ENCODE measurements at regions not wholly inside any gene's neighbourhood (a gene's known extent, or its start where the extent isn't known, plus 50 kb on each side); places are given as distances from the start of the nearest gene placed in this dataset.
"Not testable (repeated sequence)": the region's sequence is repeated elsewhere in the genome, so short reads cannot be mapped to it uniquely, and the experiment has no call there.

DNA sequence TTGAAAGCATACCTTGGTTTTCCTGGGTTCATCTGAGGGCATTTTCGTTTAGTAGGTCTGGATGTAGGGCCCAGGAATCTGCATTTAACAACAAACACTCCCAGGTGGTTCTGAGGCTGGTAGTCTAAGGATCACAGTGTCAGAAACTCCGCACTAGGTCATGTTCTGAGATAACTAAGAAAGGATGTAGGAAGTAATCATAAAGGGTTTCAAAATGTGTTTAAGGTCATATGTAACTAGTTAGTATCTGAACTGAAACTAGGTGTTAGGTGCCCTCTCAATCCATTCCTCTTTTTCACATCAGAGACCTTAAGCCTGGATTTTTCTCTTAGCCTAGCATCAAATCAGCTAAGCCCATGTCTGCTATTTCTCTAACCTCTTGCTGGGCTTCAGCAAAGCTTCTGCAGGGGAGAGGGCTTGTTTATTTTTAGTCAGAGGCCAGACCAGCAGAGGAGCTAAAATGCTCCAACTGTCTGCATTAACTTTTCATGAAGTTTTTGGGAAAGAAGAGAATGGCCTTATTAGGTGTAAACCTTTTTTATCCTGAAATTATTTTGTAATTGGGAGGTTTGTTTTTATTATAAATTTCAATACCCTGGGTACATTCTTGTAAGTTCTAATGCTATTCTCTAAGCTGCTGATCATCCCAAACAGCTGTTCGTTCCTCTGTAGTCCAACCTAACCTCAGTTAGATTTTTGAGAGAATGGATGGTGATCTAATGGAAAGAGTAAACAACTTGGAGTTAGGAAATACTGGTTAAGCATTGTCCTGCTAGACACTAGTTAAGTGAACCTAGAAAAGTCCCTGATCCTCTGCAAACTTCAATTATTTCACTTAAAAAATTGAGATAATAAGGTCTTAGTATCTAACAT lies 262.8 kb upstream of the RFC3 start:
- ATAC-seq: no peak
- Mint-ChIP-seq H3K27me3 (ENCODE audit: low read depth) (no peaks in the 10 kb centered on the region), H3K4me3 (no peak overlapping the region), H3K4me1 (ENCODE audit: low read depth) (no peaks in the 10 kb centered on the region), H3K9me3 (ENCODE audit: insufficient read depth) (no peaks in the 10 kb centered on the region), H3K36me3 (ENCODE audit: low read depth) (peaks cover 3% of the 10 kb centered on the region), H3K27ac (no peak overlapping the region)
- DNase-seq: no peak
- POLR2A ChIA-PET: no interaction called here
- CTCF ChIA-PET: interaction anchor here (1.5 kb wide), 1 partner anchor 12 kb away, joined by 6 read pairs; no protein-coding TSS in a partner anchor

DNA sequence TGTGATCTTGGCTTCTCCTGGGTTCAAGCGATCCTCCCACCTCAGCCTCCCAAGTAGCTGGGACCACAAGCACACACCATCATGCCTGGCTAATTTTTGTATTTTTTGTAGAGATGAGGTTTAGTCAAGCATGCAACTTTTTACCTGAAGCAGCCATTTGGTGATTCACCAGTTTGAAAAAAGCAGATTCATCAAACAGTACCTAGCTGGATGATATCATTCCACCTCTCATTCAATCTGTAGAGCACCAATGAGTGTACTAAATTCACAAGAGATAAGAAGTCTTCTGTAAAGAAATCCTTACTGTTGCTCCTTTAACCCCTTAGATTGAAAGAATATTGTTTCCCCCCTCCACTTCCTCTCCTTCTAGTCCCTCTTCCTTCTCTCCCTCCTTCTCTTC lies 261.1 kb upstream of the RFC3 start:
- no peaks in the 10 kb centered on the region for H3K9me3 Mint-ChIP-seq (ENCODE audit: insufficient read depth)
- DNase-seq (no peak), ATAC-seq (no peak)
- H3K27ac Mint-ChIP-seq: no peak overlapping the region
- no peak overlapping the region for H3K4me3 Mint-ChIP-seq
- H3K27me3 Mint-ChIP-seq (ENCODE audit: low read depth): no peaks in the 10 kb centered on the region
- CTCF ChIA-PET: interaction anchor here (1.2 kb wide), 1 partner anchor 8 kb away, joined by 3 read pairs; no protein-coding TSS in a partner anchor
- POLR2A ChIA-PET: no interaction called here
- H3K4me1 Mint-ChIP-seq (ENCODE audit: low read depth): no peaks in the 10 kb centered on the region
- no peaks in the 10 kb centered on the region for H3K36me3 Mint-ChIP-seq (ENCODE audit: low read depth)

DNA sequence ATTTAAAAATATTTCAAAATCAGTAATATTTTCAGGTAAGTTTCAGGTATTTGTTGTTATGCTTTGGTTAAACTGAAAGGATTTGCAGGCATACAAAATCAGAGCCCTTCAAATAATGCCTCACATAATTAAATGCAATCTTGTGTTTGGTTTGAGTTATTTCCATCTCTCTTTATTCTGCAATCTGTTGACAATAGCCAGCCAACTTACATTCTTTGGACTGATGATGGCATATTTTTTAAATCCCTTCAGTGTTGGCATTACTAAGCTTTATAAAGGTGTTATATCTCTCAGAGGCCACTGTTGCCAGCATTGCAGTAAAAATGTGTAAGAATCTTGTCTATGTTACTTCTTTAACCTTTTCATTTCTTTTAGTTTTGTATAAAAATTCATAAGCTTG lies 257.2 kb upstream of the RFC3 start:
- ChIA-PET POLR2A (no interaction called here), CTCF (interaction anchor here (1.3 kb wide), 2 partner anchors 17 to 164 kb away, joined by 3 to 5 read pairs; no protein-coding TSS in a partner anchor)
- no peaks in the 10 kb centered on the region for H3K36me3 Mint-ChIP-seq (ENCODE audit: low read depth)
- no peak overlapping the region for H3K4me3 Mint-ChIP-seq
- H3K27me3 Mint-ChIP-seq (ENCODE audit: low read depth): no peaks in the 10 kb centered on the region
- H3K9me3 Mint-ChIP-seq (ENCODE audit: insufficient read depth): no peaks in the 10 kb centered on the region
- H3K27ac Mint-ChIP-seq: no peak overlapping the region
- no peak for DNase-seq
- H3K4me1 Mint-ChIP-seq (ENCODE audit: low read depth): no peaks in the 10 kb centered on the region
- no peak for ATAC-seq

DNA sequence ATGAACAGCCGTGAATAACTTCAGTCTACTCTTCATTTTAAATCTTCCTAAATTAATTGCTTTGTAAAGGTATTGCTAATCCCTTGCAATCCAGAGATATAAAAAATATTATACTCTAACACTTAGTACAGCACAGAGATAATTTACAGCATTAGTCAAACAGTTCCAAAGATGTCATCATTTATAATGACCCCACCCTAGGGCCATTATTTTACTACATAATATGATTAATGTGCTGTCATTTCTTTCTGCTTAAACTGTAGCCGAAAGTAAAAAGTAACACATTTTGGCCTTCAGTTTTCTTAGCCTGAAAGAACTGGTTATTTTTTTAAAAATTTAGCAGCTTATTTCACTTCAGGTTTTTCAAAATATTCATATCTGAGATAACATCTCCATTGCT lies 256.3 kb upstream of the RFC3 start:
- H3K36me3 Mint-ChIP-seq (ENCODE audit: low read depth): no peaks in the 10 kb centered on the region
- no peak for DNase-seq
- ChIA-PET CTCF (no interaction called here), POLR2A (no interaction called here)
- H3K4me3 Mint-ChIP-seq: no peak overlapping the region
- H3K9me3 Mint-ChIP-seq (ENCODE audit: insufficient read depth): no peaks in the 10 kb centered on the region
- no peaks in the 10 kb centered on the region for H3K4me1 Mint-ChIP-seq (ENCODE audit: low read depth)
- ATAC-seq: no peak
- H3K27me3 Mint-ChIP-seq (ENCODE audit: low read depth): no peaks in the 10 kb centered on the region
- H3K27ac Mint-ChIP-seq: no peak overlapping the region

DNA sequence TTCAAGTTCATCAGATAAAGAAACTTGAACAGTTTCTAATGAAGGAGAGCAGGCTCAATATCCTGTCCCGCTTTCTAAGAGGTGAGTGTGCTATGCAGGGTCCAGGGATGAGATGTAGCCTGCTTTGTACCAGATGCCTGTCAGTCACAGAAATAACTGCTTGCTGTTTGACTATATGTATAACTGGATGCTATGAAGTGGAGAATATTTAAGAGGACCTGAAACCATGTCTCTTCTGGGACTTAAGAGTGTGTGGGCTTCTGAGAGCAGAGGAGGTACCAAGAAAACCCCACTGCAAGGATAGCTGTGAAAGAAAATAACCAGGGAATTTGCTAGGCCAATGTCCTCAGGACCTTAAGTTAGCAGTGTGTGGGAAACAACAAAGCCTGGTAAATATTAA lies 246.3 kb upstream of the RFC3 start:
- H3K36me3 Mint-ChIP-seq (ENCODE audit: low read depth): no peaks in the 10 kb centered on the region
- CTCF ChIA-PET: no interaction called here

DNA sequence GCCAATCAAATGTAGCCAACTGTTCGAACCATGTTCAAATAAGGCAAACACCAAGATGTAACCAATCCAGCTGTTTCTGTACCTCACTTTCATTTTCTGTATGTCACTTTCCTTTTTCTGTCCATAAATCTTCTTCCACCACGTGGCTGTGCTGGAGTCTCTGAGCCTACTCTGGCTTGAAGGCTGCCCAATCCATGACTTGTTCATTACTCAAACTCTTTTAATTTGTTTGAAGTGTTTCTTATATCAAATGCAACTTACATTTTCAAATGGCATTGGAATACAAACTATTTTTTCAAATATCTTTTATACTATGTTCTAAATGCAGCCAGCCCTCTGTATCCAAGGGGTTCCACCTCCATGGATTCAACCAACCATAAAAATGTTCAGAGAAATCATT lies 245.6 kb upstream of the RFC3 start:
- DNase-seq; H3K27ac Mint-ChIP-seq; POLR2A ChIA-PET; H3K36me3 Mint-ChIP-seq (ENCODE audit: low read depth); H3K4me1 Mint-ChIP-seq (ENCODE audit: low read depth); H3K4me3 Mint-ChIP-seq; CTCF ChIA-PET; H3K9me3 Mint-ChIP-seq (ENCODE audit: insufficient read depth); ATAC-seq; H3K27me3 Mint-ChIP-seq (ENCODE audit: low read depth): not testable (repeated sequence)

More for the DNA sequence above, 246.3 kb upstream of the RFC3 start:
- no peak for ATAC-seq
- no peak for DNase-seq
- Mint-ChIP-seq H3K4me1 (ENCODE audit: low read depth) (peaks cover 3% of the 10 kb centered on the region), H3K27me3 (ENCODE audit: low read depth) (peaks cover 2% of the 10 kb centered on the region), H3K9me3 (ENCODE audit: insufficient read depth) (no peaks in the 10 kb centered on the region), H3K27ac (no peak overlapping the region), H3K4me3 (no peak overlapping the region)
- POLR2A ChIA-PET: no interaction called here

DNA sequence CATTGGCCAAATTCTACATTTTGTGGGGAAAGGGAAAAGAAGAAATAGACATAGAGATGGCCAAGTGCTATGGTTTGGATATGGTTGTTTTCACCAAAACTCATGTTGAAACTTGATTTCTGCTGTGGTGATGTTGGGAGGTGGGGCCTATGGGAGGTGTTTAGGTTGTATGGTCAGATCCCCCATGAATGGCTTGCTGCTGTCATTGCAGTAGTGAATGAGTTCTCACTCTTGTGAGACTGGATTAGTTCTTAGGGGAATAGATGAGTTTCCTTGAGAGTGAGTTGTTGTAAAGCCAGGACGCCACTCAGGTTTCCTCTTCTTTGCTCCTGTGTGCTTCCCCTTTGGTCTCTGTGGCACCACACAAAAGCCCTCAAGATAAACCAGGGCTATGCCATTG lies 242.6 kb upstream of the RFC3 start:
- Mint-ChIP-seq H3K4me3 (no peak overlapping the region), H3K27ac (no peak overlapping the region), H3K4me1 (ENCODE audit: low read depth) (peaks cover 3% of the 10 kb centered on the region), H3K27me3 (ENCODE audit: low read depth) (peaks cover 5% of the 10 kb centered on the region), H3K9me3 (ENCODE audit: insufficient read depth) (no peaks in the 10 kb centered on the region), H3K36me3 (ENCODE audit: low read depth) (no peaks in the 10 kb centered on the region)
- ATAC-seq (no peak), DNase-seq (no peak)
- ChIA-PET POLR2A (no interaction called here), CTCF (no interaction called here)

DNA sequence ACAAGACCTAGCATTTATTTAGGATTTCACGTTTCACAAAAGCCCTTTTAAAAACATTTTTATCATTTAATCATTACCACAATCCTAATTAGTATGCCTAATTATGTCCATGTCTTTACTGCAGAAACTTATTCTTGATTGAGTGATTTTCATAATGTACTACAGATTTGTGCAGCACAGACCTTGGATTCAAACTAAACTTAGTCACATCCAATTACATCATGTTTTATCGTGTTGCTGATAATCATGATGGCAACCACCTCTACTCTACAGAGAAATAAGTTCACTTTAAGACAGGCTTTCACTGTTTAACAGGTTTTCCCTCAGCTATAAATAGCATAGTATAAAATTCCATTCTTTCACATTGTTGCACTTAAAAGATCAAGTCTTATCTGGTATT lies 240.9 kb upstream of the RFC3 start:
- Mint-ChIP-seq H3K9me3 (ENCODE audit: insufficient read depth) (no peaks in the 10 kb centered on the region), H3K27me3 (ENCODE audit: low read depth) (peaks cover 3% of the 10 kb centered on the region), H3K27ac (no peak overlapping the region), H3K4me3 (no peak overlapping the region), H3K4me1 (ENCODE audit: low read depth) (peaks cover 3% of the 10 kb centered on the region), H3K36me3 (ENCODE audit: low read depth) (no peaks in the 10 kb centered on the region)
- ATAC-seq (no peak), DNase-seq (no peak)
- CTCF ChIA-PET: no interaction called here
- POLR2A ChIA-PET: no interaction called here

DNA sequence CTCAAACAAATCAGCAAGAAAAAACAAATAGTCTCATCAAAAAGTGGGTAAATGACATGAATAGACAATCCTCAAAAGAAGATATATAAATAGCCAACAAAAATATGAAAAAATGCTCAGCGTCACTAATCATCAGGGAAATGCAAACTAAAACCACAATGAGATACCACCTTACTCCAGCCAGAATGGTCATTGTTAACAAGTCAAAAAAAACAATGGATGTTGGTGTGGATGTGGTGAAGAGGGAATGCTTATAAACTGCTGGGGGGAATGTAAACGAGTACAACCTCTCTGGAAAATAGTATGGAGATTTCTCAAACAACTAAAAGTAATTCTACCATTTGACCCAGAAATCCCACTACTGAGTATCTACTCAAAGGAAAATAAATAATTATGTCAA lies 239.2 kb upstream of the RFC3 start:
- Mint-ChIP-seq H3K27ac (no peak overlapping the region), H3K9me3 (ENCODE audit: insufficient read depth) (no peaks in the 10 kb centered on the region), H3K36me3 (ENCODE audit: low read depth) (no peaks in the 10 kb centered on the region), H3K4me3 (no peak overlapping the region), H3K27me3 (ENCODE audit: low read depth) (peaks cover 3% of the 10 kb centered on the region), H3K4me1 (ENCODE audit: low read depth) (no peaks in the 10 kb centered on the region)
- ChIA-PET CTCF (no interaction called here), POLR2A (no interaction called here)
- ATAC-seq (no peak), DNase-seq (no peak)

DNA sequence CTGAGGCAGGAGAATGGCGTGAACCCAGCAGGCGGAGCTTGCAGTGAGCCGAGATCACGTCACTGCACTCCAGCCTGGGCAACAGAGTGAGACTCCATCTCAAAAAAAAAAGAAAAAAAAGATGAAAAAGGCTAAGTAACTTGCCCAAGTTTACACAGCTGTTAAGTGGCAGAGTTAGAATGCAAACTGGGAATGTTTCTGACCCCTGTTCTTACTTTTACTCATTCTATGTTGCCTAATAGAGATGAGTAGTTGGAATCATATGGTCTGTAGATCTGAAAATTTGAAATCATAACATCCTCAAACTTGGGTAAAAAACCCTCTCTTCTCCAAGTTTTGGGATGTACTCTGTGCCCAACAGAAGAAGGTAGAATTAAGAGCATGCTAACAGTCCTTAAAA lies 235.8 kb upstream of the RFC3 start:
- Mint-ChIP-seq H3K27ac (no peak overlapping the region), H3K9me3 (ENCODE audit: insufficient read depth) (no peaks in the 10 kb centered on the region), H3K4me1 (ENCODE audit: low read depth) (no peaks in the 10 kb centered on the region), H3K36me3 (ENCODE audit: low read depth) (no peaks in the 10 kb centered on the region), H3K4me3 (no peak overlapping the region), H3K27me3 (ENCODE audit: low read depth) (peaks cover 3% of the 10 kb centered on the region)
- no peak for ATAC-seq
- no peak for DNase-seq
- ChIA-PET CTCF (no interaction called here), POLR2A (no interaction called here)

DNA sequence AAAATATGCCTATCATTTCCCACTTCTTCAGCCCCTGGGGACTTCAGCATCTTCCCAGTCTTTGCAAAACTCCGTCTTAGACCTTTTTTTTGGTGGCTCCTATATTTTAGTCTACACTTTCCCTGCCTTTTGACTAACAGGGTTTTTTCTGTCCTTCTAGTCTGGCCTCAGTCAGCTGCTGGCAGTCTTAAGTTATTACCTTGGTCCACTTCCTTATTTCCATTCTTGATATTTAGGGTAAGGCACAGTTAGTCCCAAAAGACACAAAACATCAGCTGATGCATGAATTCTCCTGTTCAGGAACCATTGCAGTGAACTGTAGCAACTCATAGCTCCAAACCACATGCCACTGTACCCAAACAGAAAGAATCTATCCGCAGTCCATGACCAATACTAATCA lies 234.6 kb upstream of the RFC3 start:
- POLR2A ChIA-PET: no interaction called here
- H3K9me3 Mint-ChIP-seq (ENCODE audit: insufficient read depth): no peaks in the 10 kb centered on the region
- no peaks in the 10 kb centered on the region for H3K4me1 Mint-ChIP-seq (ENCODE audit: low read depth)
- DNase-seq: no peak
- H3K27ac Mint-ChIP-seq: no peak overlapping the region
- H3K27me3 Mint-ChIP-seq (ENCODE audit: low read depth): no peaks in the 10 kb centered on the region
- no peak overlapping the region for H3K4me3 Mint-ChIP-seq
- no peaks in the 10 kb centered on the region for H3K36me3 Mint-ChIP-seq (ENCODE audit: low read depth)
- no peak for ATAC-seq
- CTCF ChIA-PET: no interaction called here

DNA sequence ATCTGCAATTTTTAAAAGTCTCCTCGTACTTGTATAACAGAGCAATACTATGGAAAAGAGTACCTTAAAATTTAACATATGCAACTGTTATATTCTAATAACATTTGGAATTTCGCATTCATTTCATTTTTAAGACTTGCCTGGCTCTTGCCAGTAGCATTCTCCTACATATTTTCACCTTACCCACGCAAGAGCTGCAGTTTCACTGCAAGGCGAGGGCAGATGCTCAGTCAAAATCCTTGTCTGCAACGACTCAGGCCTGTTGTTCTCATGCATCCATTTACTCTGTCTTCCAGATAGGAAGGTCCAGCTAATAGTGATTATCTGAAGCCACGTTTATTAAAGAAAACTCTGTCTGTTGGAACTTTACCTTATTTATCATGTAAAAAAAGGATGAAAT lies 227.0 kb upstream of the RFC3 start:
- no peaks in the 10 kb centered on the region for H3K27me3 Mint-ChIP-seq (ENCODE audit: low read depth)
- ATAC-seq (no peak), DNase-seq (no peak)
- no peaks in the 10 kb centered on the region for H3K36me3 Mint-ChIP-seq (ENCODE audit: low read depth)
- H3K27ac Mint-ChIP-seq: no peak overlapping the region
- ChIA-PET POLR2A (no interaction called here), CTCF (interaction anchor here (0.6 kb wide), 1 partner anchor 27 kb away, joined by 3 read pairs; no protein-coding TSS in a partner anchor)
- no peak overlapping the region for H3K4me3 Mint-ChIP-seq
- no peaks in the 10 kb centered on the region for H3K4me1 Mint-ChIP-seq (ENCODE audit: low read depth)
- no peaks in the 10 kb centered on the region for H3K9me3 Mint-ChIP-seq (ENCODE audit: insufficient read depth)

DNA sequence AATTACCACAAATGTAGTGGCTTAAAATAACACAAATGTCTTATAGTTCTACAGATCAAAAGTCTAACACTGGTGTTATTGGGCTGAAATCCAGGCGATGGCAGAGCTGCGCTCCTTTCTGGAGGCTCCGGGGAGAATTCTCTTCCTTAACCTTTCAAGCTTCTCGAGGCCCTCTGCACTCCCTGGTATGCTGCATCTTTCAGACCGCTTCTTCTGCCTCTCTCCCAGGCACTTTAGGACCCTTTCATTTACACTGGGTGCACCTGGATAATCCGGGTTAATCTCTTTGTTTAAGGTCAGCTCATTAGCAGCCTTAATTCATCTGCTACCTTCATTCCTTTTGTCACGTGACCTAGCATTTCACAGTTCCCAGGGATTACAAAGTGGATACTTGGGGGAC lies 211.3 kb upstream of the RFC3 start:
- POLR2A ChIA-PET: no interaction called here
- CTCF ChIA-PET: no interaction called here
- Mint-ChIP-seq H3K4me1 (ENCODE audit: low read depth) (peaks cover 17% of the 10 kb centered on the region), H3K27ac (no peak overlapping the region), H3K4me3 (no peak overlapping the region), H3K9me3 (ENCODE audit: insufficient read depth) (peaks cover 3% of the 10 kb centered on the region), H3K27me3 (ENCODE audit: low read depth) (no peaks in the 10 kb centered on the region), H3K36me3 (ENCODE audit: low read depth) (no peaks in the 10 kb centered on the region)
- DNase-seq (no peak), ATAC-seq (no peak)
